ENCODE measurements at regions not wholly inside any gene's neighbourhood (a gene's known extent, or its start where the extent isn't known, plus 50 kb on each side); places are given as distances from the start of the nearest gene placed in this dataset.

DNA sequence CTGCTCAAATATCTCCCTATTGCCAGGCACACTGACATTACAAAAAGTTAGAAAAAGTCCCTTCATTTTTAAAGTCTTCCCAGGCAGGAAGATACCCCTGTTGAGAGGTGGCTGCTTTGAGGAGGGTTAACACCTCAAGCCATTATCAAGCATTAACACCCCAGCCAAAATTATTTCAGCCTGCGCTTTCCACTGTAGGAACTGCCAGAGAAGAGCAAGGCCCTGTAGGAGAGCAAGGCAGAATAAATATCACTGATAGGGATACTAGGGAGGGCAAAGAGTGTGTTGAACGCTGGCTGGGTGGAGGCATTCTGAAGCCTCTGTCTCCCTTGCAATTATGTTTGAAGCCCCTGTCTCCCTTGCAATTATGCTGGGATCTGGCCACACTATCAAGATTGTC, 1020.7 kb upstream of the CELF4 start:
- no peak for DNase-seq (ENCODE audit: low read depth in 2 of 3, low spot score in 2 of 3)

DNA sequence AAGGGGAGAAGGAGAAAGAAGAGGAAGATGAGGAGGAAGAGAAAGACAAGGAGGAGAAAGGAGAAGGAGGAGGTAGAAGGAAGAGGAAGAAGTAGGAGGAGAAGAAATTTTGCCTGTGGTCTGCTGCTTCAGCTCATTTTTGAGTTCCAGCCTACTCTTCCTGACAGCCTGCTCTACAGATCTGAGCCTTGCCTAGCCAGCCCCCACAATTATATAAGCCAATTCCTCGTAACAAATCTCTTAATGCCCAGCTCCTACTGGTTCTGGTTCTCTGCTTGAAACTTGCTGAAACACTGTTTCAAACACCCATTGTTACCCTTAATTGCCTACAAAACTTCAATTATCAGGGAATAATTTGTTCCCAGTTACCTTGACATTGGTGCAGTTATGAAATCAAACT, 1014.2 kb upstream of the CELF4 start:
- DNase-seq (ENCODE audit: low read depth in 2 of 3, low spot score in 2 of 3), result no peak

DNA sequence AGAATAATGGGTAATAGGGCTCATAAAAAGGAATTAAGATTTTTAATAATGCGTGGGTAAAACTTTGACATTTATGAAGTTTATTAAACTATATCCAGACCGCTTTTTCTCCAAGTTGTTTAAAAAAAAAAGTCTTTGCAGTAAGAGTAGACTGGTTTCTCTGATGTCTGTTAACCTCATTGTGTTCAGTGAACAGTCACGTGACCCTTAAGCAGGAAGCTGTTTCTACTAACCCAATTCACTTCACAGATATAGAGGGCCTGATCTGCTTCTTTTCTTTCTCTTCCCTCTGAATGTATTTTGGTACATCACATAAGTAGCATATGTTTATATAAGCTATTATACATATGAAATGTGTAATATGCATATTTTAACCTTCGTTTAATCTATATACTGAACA, 1011.3 kb upstream of the CELF4 start:
- no peak for DNase-seq (ENCODE audit: low read depth in 2 of 3, low spot score in 2 of 3)

DNA sequence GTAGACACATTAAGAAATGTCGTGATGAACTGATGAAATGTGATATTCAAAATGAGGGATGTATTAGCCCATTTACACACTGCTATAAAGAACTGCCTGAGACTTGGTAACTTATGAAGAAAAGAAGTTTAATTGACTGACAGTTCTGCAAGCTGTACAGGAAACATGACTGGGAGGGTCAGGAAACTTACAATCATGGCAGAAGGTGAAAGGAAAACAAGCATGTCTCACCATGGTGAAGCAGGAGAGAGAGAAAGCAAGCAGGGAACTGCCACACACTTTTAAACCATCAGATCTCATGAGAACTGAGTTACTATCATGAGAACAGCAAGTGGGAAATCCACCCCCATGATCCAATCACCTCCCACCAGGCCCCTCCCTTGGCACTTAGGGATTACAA, 1010.8 kb upstream of the CELF4 start:
- DNase-seq (ENCODE audit: low read depth in 2 of 3, low spot score in 2 of 3), result peak in 2 of 3 donors; percentile 37 to 80

DNA sequence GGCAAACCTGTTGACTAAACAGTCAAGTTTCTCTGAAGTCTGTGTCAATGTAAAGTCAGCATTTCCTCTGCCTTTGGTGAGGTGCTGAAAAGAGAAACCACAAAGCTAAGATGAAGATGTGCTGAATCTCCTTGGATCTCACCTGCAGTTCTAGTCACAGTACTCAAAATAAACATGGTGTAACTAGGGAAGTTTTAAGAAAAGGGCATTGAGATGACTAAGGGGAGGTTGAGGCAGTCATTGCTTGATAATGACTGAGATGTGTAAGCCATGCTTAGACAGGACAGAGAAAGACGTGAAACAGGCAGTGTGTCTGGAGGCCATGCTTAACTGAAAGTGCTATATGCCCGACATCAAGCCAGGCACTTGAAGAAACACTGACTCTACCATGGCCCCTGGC, 1010.0 kb upstream of the CELF4 start:
- peak in 1 of 3 donors; percentile 10 for DNase-seq (ENCODE audit: low read depth in 2 of 3, low spot score in 2 of 3)

DNA sequence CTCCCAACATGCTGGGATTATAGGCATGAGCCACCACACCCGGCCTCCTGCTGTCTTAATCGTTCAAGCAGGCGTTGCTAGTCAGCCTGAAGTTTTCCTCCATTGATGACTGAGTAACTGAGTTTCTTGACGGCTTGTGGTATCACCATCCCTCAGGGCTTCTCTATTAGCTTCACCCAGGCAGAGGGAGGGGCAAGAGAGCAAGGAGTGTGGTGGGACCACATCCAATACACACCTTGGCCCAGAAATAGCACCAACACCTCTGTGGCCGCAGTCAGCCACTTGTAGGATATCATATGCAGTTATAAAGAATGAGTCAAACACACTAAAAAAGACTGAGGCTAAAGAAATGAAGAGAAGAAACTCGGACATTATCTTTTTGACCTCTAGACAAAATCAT, 1009.4 kb upstream of the CELF4 start:
- DNase-seq (ENCODE audit: low read depth in 2 of 3, low spot score in 2 of 3), result no peak

DNA sequence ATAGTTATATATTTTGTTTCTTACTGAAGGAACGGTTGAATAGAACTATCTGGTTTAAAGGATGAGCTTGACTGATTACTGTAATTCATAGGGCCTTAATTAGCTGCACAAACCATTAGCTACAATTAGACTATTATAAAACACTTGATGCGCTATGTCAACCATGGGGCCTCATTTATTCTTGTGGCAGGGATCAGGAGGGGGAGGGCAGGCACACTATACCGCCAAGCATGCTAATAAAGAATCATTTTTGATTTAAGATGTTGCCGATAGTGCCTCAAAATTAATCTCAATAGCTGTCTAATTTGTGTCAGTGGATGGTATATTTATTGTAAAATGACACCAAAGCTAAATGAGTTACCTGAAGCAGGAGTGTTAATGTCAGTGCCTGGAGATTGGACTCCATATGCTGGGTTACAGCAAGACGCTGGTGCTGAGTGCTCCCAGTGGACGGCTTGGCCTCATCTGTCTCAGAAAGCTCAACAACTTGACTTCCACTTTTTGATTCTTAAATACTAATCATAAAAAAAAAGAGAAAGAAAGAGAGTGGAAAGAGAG, 1007.0 kb upstream of the CELF4 start:
- no peak for DNase-seq (ENCODE audit: low read depth in 2 of 3, low spot score in 2 of 3)

DNA sequence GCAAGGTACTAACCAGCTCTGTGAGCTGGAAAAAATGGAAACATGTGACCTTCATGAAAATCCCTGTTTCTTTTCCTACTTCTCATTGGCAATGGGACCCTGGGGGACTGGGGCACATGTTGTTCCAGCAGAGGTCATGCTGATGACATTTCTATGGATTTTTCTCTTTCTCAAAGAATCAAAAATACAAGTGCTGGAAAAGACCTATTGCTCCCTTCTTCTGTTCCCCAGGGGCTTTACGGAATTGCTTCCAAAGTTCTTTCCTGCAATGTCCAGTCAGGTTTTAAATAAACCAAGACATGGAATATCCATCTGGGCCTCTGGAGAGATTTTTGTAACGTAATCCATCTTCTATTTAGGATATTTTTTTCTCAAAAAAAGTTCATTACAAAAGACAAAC, 1006.1 kb upstream of the CELF4 start:
- DNase-seq (ENCODE audit: low read depth in 2 of 3, low spot score in 2 of 3), result no peak

DNA sequence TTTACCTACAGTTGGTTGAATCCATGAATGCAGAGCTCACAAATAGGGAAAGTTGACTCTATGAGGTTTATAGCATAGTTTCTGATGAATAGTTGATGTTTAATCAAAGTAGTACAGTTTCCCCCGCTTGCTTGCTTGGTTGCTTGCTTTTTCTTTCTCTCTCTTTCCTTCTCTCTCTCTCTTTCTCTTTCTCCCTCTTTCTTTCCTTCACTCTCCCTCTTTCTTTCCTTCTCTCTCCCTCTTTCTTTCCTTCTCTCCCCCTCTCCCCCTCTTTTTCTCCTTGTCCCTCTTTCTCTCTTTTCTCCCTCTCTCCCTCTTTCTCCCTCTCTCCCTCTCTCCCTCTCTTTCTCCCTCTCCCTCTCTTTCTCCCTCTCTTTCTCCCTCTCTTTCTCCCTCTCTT, 999.9 kb upstream of the CELF4 start:
- DNase-seq (ENCODE audit: low read depth in 2 of 3, low spot score in 2 of 3), result no peak

DNA sequence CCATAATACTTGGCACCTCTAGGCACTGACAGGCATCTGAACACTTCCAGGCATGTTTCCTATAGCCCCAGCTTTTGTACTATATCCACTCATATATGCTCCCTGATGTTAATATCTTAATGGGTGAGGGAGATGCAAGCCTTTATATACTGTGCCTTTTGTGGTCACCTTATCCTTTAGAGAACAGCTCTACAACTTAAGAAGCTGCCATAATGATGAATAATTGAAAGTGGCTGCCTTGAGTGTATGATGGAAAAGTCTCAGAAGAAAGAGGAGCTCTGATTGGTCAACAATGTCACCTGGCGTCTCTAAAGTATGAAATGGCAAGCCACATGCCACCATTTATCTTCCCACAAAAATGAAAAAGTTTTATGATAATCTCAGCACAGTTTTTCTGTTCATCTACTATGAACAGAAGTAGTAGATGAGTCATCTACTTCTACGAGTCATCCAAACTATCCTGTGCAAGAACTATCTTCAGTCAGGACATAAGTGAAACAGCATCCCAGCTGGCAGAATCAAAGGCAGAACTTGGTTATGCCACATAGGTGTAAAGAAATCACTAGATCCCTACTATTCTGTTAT, 997.9 kb upstream of the CELF4 start:
- DNase-seq (ENCODE audit: low read depth in 2 of 3, low spot score in 2 of 3), result no peak

DNA sequence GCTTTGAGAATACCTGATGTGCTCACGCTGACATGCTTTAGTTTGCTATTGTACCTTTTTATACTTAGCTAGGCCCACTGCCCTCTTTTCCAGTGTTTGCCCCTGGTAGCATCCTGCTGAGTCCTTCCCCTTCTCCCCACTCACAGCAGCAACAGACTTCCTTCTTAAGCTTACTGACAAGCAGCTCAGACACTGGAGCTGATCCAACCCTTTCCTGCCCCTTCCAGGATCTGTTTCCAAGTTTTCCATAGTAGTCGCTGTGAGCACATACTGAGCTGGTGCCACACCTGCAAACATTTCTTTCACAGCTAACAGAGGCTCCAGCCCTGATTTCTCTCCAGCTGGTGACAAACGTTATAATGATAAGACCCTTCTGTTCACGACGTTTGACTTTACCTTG, 991.4 kb upstream of the CELF4 start:
- no peak for DNase-seq (ENCODE audit: low read depth in 2 of 3, low spot score in 2 of 3)

DNA sequence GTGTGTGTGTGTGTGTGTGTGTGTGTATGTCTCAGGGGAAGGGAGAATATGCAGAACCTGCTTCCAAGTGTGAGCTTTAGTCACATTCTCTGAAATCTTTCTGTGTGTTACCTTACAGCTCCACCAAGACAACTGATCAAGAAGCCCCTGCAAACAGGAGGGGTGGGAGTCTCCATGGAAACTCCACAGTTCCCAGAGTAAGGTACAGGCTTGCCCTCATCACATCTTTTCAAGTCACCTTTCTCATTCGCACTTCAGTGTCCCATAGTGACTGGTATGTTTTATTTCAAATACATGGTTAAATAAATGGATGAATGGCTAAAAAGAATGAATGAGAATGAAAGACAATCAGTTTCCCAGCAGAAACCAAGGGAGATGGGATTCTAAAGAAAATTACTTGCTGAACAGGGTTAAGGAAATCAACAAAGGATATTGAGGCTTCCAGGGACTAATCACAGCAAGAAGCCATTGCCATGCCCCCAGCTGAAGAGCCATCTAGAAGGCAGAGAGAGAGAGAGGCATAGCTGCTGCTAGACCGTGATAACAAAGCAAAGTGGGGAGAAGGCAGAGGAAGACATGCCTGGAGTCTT, 987.2 kb upstream of the CELF4 start:
- no peak for DNase-seq (ENCODE audit: low read depth in 2 of 3, low spot score in 2 of 3)

DNA sequence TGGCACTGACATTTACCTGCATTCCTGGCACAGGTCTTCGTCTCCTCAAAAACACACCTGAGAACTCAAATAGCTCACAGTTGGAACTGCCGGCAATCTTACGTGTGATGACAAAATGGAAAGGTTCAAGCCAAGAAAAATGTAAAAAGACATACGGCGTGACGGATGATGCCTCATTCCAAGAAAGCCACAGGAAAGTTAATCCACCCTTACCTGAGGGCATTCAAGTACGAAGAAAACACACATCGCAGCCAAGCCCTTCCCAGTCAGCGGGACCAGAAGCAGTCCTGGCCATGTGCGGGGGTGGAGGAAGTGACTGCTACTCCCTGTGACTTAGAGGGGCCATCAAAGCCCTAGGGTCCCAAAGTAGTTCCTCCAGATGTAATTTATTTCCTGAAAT, 986.3 kb upstream of the CELF4 start:
- DNase-seq (ENCODE audit: low read depth in 2 of 3, low spot score in 2 of 3), result no peak

DNA sequence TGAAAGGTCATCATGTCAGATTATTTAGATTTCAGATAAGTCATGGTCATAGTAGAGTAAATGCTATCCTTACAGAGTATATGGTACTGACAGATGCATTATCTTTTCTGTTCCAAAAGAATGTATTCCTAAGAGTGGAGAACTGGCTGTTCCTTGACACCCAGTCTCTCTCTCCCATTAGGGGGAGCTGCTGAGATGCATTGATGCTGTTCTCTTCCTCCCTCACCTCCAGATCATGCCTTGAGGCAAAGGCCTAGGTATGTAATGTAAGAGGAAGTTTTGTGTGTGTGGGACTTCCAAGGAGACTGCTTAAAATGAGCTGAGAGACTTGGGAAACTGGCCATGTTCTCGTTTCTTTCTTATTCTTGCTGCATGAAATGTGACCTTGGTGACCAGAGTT, 979.5 kb upstream of the CELF4 start:
- peak in 2 of 3 donors; percentile 13 to 24 for DNase-seq (ENCODE audit: low read depth in 2 of 3, low spot score in 2 of 3)

DNA sequence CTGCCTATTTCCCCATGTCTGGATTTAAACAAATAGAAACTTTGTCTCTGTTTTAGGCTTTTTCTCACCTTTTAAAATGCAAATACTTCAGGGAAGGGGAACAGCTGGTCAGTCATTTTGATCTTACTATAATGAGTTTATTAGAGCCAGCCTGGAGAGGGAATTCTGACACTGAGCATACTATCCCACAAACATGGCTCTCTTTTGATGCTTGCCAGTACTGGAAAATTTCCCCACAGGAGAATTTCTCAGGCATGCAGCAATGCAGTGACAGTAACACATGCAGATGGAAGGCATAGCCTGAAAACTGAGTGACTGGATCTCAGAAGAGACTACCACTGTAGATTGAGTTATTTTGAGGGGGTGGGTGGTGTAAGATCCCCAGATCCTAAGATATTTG, 974.3 kb upstream of the CELF4 start:
- DNase-seq (ENCODE audit: low read depth in 2 of 3, low spot score in 2 of 3), result no peak

DNA sequence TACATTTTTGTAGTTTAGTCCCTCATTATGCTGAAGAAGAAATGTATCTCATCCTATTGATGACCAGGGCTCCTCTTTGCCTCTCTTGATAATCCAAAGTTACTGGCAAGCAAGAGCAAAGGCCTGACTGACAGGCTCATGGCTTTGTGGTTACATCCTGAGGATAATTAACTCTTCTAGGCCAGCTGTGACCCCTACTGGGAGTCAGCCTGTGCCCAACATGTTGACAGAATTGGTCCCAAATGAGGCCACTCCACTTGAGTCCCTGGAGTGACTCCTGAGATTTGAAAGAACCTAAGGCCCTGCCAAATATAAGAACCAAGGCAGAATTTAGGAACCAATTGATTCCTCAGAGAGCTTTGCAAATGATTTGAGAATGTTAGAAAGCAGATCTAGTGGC, 973.8 kb upstream of the CELF4 start:
- DNase-seq (ENCODE audit: low read depth in 2 of 3, low spot score in 2 of 3), result no peak

DNA sequence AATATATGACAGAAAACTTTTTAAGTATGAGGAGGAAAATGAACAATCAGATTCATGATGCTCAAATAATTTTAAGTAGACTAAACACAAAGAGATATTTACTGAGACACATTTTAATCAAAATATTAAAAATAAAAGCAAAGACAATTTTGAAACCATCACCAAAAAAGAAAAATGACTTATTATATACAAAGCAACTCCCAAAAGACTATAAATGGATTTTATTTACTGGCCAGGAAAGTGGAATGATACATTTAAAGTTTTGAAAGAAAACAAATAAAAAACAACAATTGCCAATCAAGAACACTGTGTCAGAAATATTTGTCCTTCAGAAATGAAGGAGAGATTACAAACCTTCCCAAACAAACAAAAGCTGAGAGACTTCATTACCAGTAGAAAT, 968.5 kb upstream of the CELF4 start:
- no peak for DNase-seq (ENCODE audit: low read depth in 2 of 3, low spot score in 2 of 3)

DNA sequence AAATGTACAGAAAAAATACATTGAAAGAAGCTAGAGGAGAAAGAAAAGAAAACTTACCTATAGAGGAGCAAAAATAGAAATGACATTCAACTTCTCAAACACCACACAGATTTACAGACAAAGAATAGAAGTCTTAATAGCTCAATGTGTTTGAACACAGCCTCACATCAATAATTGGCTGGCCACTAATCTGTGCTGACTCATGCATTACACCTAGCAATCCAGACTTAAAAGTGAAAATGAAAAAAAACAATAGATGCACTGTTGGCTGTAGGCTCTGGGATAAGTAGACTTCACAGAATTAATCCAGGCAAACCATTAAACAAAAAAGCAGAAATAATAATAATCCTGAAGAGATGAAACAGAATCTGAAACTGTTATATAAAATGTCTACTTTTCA, 961.3 kb upstream of the CELF4 start:
- no peak for DNase-seq (ENCODE audit: low read depth in 2 of 3, low spot score in 2 of 3)

DNA sequence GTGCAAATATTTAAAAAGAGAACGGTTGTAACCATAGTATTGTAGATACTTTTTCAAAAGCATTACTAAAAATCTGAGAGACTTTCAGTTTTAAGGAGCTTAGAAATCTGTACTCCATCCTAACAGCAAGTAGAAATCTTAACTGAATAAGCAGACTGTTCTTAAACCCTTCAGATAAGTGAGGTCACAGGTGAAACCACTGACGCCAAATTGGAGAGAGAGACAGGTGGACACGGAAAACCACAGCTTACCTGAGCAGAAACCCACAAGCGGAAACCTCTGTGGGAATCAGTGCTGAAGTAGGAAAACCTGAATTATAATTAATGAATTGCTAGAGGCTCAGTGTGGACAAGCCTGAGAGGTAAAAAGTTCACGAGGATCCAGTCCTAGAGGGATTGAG, 959.4 kb upstream of the CELF4 start:
- no peak for DNase-seq (ENCODE audit: low read depth in 2 of 3, low spot score in 2 of 3)

DNA sequence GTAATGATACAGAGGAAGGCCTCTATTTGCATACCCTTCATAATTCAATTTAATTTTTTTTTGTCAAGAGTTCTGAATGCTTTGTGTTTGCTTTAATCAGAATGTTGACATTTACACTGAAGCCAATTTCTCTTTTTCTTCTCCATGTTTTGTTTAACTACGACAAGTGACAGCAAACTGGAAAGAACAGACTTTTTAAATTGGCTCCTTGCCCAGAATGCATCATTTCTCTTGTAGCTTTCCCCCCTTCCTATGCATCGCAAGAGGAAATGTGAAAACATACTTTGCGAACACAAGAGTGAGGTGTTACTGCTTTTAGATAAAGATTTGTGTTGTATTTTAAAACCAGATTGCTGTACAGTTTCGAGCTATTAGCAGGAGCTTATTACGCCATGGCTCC, 955.2 kb upstream of the CELF4 start:
- peak in 1 of 3 donors; percentile 46 for DNase-seq (ENCODE audit: low read depth in 2 of 3, low spot score in 2 of 3)

DNA sequence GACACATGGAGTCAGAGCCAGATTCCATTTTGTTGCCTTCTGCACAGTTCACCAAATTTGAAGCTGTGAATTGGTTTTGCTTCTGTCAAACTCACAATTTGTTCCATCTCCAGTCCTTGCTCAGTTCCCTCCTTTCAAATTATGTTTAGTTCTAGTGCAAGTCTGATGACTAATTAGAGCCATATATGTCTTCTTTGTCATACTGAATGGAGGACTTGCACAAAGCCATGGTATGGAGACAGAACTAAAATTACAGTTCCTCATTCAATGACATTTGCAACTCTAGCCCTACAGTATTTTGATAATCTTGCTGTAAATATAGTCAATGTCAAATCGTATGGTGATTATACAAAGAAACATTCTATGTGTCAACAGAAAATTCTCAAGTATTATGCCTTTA, 936.9 kb upstream of the CELF4 start:
- DNase-seq (ENCODE audit: low read depth in 2 of 3, low spot score in 2 of 3), result no peak

DNA sequence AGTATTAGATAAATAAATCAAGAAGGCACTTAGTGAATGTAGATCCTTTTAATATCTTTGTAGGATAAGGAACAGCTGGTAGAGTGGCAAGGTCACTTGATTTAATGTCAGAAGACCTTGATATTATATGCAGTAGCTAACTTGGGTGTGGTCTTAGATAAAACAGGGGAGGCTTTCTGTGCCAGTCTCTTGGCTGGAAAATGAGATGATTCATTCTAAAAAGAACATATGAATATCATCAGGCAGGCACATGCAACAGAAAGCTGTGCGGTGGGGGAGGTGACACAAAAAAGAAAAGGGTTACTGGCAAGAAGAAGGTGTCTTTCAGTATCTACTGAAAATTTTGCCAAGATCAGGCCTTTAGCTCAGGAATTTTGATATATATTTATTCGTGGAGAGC, 931.7 kb upstream of the CELF4 start:
- no peak for DNase-seq (ENCODE audit: low read depth in 2 of 3, low spot score in 2 of 3)

DNA sequence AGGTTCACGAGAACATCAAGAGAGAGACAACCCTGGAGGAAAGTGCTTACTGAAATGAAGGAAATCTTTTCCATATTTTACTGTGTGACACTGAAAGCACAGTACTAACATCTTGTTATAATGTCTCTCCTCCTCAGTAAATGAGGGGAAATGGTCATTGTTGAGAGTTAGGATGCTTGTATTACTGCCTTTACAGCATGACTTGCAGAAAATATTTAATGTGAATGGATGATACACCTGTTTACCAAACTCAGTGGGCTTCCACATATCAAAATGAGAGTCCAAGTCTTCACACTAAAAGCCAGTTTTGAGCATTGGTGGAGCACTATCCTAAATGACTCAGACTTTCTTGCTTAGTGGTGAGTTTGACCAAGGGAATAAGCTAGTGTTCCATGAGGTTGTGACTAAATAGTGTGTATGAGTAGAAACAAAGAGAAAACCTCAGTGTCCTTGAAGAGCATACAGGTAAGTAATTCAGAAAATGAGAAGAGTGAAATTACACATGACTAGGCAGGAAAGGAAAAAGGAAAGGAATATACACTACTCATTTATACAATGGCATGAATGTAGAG, 930.7 kb upstream of the CELF4 start:
- no peak for DNase-seq (ENCODE audit: low read depth in 2 of 3, low spot score in 2 of 3)
